Osteocyte (in vitro differentiated cells): ENCODE measurements at regions not wholly inside any gene's neighbourhood (a gene's known extent, or its start where the extent isn't known, plus 50 kb on each side); places are given as distances from the start of the nearest gene placed in this dataset.

Experiments
- DNase-seq: peaks from one replicate; pipeline ENCODE4 v3.0.0; 2021; ENCODE audit warnings: mixed read lengths; ENCODE audit not compliant: unreplicated experiment; ENCODE audit errors: extremely low spot score
- H3K27ac Mint-ChIP-seq: one replicate; pipeline ENCODE4 v1.8.0; 2021; ENCODE audit warnings: mild to moderate bottlenecking, mixed read lengths; ENCODE audit not compliant: unreplicated experiment
- H3K27me3 Mint-ChIP-seq: one replicate; pipeline ENCODE4 v1.8.0; 2021; ENCODE audit warnings: mixed read lengths; ENCODE audit not compliant: unreplicated experiment
- H3K36me3 Mint-ChIP-seq: one replicate; pipeline ENCODE4 v1.8.0; 2021; ENCODE audit warnings: mixed read lengths; ENCODE audit not compliant: unreplicated experiment
- H3K4me1 Mint-ChIP-seq: one replicate; pipeline ENCODE4 v1.8.0; 2021; ENCODE audit warnings: mixed read lengths; ENCODE audit not compliant: unreplicated experiment
- H3K4me3 Mint-ChIP-seq: one replicate; pipeline ENCODE4 v1.8.0; 2021; ENCODE audit warnings: mild to moderate bottlenecking, moderate library complexity, mixed read lengths; ENCODE audit not compliant: unreplicated experiment
- H3K9me3 Mint-ChIP-seq: one replicate; pipeline ENCODE4 v1.8.0; 2021; ENCODE audit warnings: mixed read lengths; ENCODE audit not compliant: unreplicated experiment
- TF ChIP-seq, protein P1 (sequence below): fragments of 200-600 bp; sonication (generic); IDR thresholded peaks from 2 replicates; pipeline ENCODE4 v1.5.0; 2021; ENCODE audit warnings: antibody characterized with exemption, mild to moderate bottlenecking, moderate library complexity

DNA sequence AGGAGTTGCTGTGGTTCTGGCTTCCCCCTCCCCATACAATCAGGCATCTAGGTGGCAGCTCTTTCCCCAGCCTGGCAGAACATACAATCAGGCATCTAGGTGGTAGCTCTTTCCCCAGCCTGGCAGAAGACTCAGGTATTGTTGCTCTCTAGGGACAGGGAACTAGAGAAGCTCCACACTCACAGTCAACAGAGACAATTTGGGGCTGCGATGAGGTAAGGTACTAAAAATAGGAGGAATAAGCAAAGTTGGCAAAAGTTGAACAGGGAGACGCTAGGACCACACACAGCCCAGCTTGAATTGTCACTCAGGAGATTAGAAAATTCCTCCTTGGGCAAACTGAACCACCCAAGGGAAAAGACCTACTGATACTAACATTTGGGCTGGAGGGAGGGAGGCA lies 315.5 kb upstream of the CDH5 start:
- Mint-ChIP-seq H3K27me3 (peaks cover 7% of the 10 kb centered on the region), H3K27ac (no peak overlapping the region), H3K36me3 (no peaks in the 10 kb centered on the region)

DNA sequence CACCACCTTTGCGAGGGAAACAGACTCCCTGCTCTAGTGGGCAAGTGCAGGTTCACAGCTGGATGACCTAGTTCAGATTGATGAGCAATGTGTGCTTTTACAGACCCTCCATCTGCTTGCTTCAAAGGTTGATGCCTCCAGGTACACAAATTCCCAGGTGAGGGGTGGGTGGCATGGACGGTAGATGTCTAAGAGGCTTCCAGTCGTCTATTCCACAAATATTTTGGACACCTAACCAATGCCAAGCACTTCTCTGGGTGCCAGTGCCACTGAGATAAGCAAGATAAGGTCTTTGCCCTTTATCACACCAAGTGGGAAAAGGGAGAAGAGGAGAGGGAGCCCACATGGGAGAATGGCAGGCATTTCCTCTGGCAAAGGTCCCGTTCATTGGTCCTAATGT lies 316.6 kb upstream of the CDH5 start:
- H3K27me3 Mint-ChIP-seq = peaks cover 7% of the 10 kb centered on the region
- no peak overlapping the region for H3K27ac Mint-ChIP-seq
- H3K4me3 Mint-ChIP-seq = no peak overlapping the region
- TF ChIP-seq, protein P1, sequence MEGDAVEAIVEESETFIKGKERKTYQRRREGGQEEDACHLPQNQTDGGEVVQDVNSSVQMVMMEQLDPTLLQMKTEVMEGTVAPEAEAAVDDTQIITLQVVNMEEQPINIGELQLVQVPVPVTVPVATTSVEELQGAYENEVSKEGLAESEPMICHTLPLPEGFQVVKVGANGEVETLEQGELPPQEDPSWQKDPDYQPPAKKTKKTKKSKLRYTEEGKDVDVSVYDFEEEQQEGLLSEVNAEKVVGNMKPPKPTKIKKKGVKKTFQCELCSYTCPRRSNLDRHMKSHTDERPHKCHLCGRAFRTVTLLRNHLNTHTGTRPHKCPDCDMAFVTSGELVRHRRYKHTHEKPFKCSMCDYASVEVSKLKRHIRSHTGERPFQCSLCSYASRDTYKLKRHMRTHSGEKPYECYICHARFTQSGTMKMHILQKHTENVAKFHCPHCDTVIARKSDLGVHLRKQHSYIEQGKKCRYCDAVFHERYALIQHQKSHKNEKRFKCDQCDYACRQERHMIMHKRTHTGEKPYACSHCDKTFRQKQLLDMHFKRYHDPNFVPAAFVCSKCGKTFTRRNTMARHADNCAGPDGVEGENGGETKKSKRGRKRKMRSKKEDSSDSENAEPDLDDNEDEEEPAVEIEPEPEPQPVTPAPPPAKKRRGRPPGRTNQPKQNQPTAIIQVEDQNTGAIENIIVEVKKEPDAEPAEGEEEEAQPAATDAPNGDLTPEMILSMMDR = no peak
- no peaks in the 10 kb centered on the region for H3K36me3 Mint-ChIP-seq
- no peaks in the 10 kb centered on the region for H3K9me3 Mint-ChIP-seq
- H3K4me1 Mint-ChIP-seq = peaks cover 2% of the 10 kb centered on the region
- peak; percentile 25 for DNase-seq

More for the DNA sequence above, 315.5 kb upstream of the CDH5 start:
- TF ChIP-seq, protein P1 = no peak
- Mint-ChIP-seq H3K4me3 (no peak overlapping the region), H3K9me3 (no peaks in the 10 kb centered on the region), H3K4me1 (no peaks in the 10 kb centered on the region)
- DNase-seq = peak; percentile 40

DNA sequence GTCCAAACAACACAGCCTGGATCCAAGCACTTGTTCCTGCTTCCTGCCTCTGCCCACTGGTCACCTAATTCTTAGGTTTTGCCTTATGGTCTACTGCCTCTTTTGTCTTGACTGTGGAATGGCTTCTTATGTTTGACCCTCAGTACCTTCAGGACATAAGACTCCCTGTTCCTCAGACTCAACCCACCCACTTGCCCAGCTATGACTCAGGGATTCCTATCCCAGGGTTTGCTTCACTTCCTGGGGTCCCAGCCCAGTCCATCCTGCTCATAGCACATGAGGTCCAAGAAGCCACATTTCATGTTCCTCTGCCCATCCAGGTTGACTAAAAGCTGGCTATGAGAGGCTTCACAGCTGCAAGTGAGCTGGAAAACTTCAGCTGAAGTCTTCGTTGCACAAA lies 320.9 kb upstream of the CDH5 start:
- no peak for DNase-seq
- no peak overlapping the region for H3K4me3 Mint-ChIP-seq
- H3K36me3 Mint-ChIP-seq = no peaks in the 10 kb centered on the region
- peaks cover 2% of the 10 kb centered on the region for H3K4me1 Mint-ChIP-seq
- peaks cover 2% of the 10 kb centered on the region for H3K27me3 Mint-ChIP-seq
- H3K27ac Mint-ChIP-seq = no peak overlapping the region
- H3K9me3 Mint-ChIP-seq = no peaks in the 10 kb centered on the region
- TF ChIP-seq, protein P1 = no peak

DNA sequence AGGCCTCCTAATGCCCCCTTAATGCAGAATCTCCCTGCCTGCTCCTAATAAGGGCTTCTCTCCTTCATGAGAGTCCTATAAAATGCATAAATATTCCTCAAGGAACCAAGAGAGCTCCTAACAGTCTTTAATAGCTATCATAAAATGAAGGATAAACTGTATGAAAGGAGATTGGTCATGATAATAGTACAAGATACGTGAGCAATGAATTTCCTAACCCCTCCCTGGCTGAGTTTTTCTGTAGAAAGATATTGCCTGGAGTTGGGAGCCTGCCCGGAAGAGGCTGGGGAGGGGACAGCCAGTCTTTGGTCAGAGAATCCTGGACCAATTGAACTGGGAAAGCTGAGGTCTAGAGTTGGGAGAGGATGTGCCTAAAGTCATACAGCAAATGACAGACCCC lies 321.9 kb upstream of the CDH5 start:
- Mint-ChIP-seq H3K27me3 (no peaks in the 10 kb centered on the region), H3K27ac (no peak overlapping the region), H3K9me3 (no peaks in the 10 kb centered on the region), H3K4me3 (no peak overlapping the region), H3K4me1 (peaks cover 2% of the 10 kb centered on the region), H3K36me3 (no peaks in the 10 kb centered on the region)
- TF ChIP-seq, protein P1 = no peak
- no peak for DNase-seq

DNA sequence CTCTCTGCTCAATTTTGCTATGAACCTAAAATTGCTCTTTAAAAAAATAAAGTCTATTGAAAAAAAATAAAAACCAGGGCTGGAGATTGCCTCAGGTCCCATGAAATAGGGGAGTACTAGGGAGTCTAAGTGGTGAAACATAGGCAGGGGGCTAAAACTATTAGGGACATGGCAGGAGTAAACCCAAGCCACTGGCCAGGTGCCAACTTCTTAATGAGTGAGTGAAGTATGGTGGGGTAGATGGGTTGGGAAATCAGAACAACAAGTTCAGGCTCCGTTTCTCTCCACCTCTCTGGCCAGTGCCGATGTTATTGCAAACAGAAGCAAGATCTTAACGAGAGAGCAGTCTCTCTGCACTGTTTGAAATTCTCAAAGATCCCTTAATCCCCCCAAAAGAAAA lies 322.4 kb upstream of the CDH5 start:
- TF ChIP-seq, protein P1 = no peak
- no peak for DNase-seq
- no peak overlapping the region for H3K27ac Mint-ChIP-seq
- H3K9me3 Mint-ChIP-seq = no peaks in the 10 kb centered on the region
- H3K4me3 Mint-ChIP-seq = no peak overlapping the region
- peaks cover 2% of the 10 kb centered on the region for H3K4me1 Mint-ChIP-seq
- H3K36me3 Mint-ChIP-seq = no peaks in the 10 kb centered on the region
- H3K27me3 Mint-ChIP-seq = no peaks in the 10 kb centered on the region
